ENCODE measurements at regions not wholly inside any gene's neighbourhood (a gene's known extent, or its start where the extent isn't known, plus 50 kb on each side); places are given as distances from the start of the nearest gene placed in this dataset.

GRCh38 chr12:130029151-130029550 is 125.3 kb upstream of the TMEM132D start:
- TF ChIP-seq GATA2 (IDR thresholded peaks at IDR 0.05; ENCODE audit: low read depth, low read length), result no peak
- TF ChIP-seq GATA3 (IDR thresholded peaks at IDR 0.05; ENCODE audit: low read depth, low read length), result no peak

Measured in SH-SY5Y (cell line).